DOHH2 (cell line): ENCODE measurements at regions not wholly inside any gene's neighbourhood (a gene's known extent, or its start where the extent isn't known, plus 50 kb on each side); places are given as distances from the start of the nearest gene placed in this dataset.

ENCODE experiments used
- CTCF ChIP-seq: fragments of 200-600 bp; sonication (generic); IDR thresholded peaks from one replicate; pipeline ENCODE4 v1.5.1; 2014; ENCODE audit warnings: antibody characterized with exemption, mild to moderate bottlenecking, low read depth, low read length; ENCODE audit not compliant: poor library complexity, severe bottlenecking
- EZH2phosphoT487 ChIP-seq: fragments of 200-600 bp; sonication (generic); IDR thresholded peaks from 2 replicates; pipeline ENCODE4 v1.6.1; 2017; ENCODE audit warnings: borderline replicate concordance, mild to moderate bottlenecking, antibody characterized with exemption, low read length, moderate library complexity, mixed read lengths

GRCh38 chr1:17944646-17945045 is 163.0 kb upstream of the IGSF21 start:
- no peak for TF ChIP-seq CTCF
- TF ChIP-seq EZH2phosphoT487: no peak
